Muscle of arm (tissue), 1 donor: ENCODE measurements at regions not wholly inside any gene's neighbourhood (a gene's known extent, or its start where the extent isn't known, plus 50 kb on each side); places are given as distances from the start of the nearest gene placed in this dataset.
A peak's percentile ranks its signal among the peaks of the same experiment; 100 is the strongest.
"Not testable (repeated sequence)": the region's sequence is repeated elsewhere in the genome, so short reads cannot be mapped to it uniquely, and the experiment has no call there.

Experiments used
- DNase-seq: peaks from one replicate; pipeline ENCODE4 v3.0.0-alpha.2; 2013

DNA sequence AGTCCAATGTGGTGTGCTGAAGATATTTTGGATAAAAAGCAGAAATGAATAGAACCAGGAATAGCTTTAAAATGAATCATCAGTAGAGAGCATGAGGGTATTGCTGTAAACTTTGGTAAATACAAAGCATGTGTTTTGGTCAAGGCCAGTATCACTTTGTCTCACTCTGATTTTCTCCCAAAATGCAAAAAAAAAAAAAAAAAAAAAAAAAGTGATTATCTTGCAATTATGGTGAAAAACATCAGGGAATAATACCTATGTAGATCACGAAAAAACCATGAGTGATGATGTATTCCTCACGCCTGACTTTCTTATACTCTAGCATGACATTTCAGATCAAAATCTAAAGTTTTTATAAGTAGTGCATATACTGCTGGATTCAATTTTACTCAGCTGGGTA, 897.9 kb upstream of the FAT3 start:
- no peak for DNase-seq

DNA sequence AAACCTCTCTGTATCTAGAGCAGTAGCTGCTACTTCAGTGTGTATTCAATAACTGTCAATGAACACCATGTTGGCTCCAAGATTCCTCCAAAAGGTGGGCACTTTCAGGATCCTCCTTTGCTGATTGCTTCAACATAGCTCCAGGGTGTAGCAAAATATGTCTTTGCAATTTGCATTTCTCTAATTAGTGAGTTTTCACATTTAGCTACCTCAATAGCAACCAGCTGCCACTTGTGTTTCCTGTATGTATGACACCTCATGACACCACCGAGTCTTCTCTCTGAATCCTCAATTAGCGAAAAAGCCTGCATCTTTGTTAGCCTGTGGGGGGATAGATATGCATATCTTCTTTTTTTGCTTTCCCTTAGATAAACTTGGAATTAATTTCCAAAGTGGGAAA, 898.3 kb upstream of the FAT3 start:
- no peak for DNase-seq

DNA sequence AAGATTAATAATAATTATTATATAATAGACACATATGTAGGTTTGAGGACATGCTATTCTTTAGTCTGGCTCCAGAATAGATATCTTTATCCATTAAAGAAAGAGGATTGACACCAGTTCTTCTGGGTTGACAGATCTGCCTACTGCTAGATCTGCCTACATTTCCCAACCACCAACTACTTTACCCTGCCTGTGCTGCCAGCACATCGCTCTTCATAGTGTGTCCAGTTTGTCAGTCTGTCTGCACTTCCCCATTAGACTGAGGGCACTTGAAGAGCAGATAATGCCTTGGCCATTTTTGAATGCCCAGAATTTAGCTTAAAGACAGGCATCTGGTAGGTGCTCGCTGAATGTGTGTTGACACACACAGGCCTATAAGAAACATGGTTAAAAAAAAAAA, 910.1 kb upstream of the FAT3 start:
- DNase-seq: no peak

DNA sequence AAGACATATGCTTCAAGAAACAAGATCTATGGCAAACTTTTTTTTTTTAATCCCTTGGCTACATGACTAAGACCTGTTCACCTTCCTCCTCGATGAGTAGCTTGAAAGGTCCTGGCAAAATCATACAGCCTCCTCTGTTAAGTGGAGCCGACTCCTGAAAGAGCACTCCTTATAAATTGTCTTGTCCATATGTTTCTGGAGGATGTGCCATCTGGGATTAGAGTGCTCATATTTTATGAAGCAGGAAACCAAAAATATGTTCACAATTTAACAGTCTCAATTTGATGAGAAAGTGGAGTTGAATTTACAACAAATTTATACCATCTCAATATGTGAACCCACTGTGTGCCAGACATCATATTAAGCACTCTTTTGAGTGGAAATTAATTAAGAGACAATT, 912.1 kb upstream of the FAT3 start:
- no peak for DNase-seq

DNA sequence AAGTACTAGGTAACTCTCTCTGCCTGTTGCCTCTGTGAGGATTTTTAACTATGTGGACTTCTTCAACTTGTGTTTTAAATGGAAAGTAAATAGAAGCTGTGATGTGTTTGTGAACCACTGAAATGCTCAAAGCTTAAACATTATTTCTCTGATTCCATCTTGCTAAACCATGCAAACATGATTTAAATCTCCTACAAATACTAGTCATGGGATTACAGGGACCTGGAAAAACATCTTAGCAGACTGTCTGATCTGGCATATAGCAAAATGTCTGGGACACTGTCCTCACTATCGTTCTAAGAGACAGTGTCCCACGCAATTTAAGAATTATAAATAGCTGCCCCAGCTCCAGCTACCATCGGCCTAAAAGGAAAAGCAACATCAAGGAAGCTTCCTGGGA, 914.5 kb upstream of the FAT3 start:
- no peak for DNase-seq

DNA sequence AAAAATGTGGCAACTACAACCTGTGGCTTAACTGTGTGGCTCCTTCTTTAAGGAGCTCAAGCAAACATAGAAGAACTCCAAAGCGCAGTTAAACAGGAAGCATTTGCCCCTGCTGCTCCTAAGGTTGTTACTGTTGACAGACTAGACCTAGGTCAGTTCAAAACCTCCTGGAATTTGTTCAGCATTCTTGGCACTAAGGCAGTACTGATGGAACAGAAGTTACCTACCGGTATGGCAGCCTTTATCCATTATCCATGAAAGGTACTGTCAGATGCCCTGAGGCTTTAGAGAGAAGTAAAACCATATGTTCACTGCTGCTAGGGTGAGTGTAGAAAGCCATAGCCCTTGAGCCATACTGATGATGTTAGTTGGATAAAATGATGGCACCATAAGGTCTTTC, 916.5 kb upstream of the FAT3 start:
- no peak for DNase-seq

DNA sequence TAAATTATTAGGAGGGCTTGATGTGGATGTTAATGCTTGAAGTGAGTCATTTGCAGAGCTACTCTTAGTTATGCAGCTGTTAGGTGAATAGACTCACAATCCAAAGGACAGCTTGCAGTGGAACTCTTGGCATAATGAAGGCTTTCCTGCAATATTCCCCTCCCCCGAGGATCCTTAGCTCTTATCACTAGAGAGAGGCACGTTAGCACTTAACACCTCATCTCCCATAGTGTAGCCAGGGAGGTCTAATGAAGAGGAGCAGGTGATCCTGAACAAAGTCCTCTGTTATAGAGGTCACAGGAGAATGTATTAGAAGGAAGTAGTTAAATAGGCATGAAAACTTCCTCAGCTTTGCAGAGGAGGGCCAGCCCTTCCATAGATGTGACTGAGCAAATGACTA, 919.2 kb upstream of the FAT3 start:
- no peak for DNase-seq

DNA sequence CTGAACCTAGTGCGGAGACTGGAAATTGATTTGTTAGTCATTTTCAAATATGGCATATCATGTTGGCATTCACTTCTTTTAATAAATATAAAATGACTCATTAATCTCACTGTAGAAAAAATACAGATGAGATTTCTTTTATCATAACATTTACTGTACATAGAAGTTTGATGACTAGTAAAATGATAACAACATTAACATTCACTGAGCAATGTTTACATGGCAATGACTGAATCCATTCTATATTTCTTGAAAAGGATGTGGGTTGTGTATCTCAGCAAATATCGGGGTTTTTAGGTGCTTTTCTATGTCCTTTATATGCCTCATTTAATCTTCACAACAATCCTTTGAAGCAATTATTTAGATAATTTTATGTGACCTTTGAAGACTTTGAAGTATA, 920.9 kb upstream of the FAT3 start:
- DNase-seq: no peak

DNA sequence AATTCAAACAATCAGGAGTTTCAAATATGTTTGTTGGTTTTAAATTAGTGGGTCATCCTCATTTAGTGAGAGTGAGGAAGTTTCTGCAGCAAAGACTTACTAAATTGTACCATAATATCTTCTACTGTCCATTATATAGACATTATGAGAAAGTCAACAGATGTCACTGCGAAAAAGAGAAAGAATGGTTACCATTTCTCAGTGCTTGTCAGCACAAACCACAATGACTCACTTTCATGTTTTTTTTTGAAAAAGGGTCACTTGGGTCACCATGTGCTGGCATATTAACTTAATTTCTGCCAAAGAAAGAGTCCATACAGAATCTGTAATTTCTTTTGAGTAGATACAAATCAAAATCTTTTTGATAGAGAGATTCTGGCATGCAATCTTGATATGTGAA, 924.6 kb upstream of the FAT3 start:
- DNase-seq: no peak

DNA sequence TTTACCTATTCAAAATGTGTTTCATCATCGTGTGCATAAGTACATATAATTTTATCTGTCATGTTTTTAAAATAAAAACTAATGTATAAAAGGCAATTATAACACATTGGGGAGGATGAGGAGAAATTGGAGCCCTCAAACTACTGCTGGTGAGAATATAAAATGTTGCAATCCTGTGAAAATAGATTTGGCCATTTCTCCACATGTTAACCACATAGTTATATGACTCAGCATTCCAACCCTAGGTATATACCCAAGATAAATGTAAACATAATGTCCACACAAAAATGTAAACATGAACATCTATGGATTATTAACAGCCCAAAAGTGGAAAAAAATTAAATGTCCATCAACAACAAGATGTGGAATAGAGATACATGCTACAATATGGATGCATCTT, 928.0 kb upstream of the FAT3 start:
- DNase-seq: no peak

- no peak for DNase-seq
Observed at GRCh38 chr11:91295591-91295990, 929.0 kb upstream of the FAT3 start.

GRCh38 chr11:91293119-91293518, 931.5 kb upstream of the FAT3 start:
- no peak for DNase-seq

- no peak for DNase-seq
Observed at GRCh38 chr11:91272089-91272488, 952.5 kb upstream of the FAT3 start.

DNA sequence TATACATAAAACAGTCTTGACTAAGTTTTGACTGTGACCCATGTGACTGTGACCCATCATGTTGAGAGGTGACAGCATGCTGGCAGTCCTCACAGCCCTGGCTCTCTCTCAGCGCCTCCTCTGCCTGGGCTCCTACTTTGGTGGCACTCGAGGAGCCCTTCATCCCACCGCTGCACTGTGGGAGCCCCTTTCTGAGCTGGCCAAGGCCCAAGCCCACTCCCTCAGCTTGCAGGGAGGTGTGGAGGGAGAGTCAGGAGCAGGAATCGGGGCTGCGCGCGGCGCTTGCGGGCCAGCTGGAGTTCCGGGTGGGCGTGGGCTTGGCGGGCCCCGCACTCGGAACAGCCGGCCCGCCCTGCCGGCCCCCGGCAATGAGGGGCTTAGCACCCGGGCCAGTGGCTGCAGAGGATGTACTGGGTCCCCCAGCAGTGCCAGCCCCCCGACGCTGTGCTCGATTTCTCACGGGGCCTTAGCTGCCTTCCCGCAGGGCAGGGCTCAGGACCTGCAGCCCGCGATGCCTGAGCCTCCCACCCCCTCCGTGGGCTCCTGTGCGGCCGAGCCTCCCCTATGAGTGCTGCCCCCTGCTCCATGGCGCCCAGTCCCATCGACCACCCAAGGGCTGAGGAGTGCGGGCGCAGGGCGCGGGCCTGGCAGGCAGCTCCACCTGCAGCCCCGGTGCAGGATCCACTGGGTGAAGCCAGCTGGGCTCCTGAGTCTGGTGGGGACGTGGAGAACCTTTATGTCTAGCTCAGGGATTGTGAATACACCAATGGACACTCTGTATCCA, 955.9 kb upstream of the FAT3 start:
- DNase-seq: not testable (repeated sequence)

GRCh38 chr11:91265946-91266345, 958.7 kb upstream of the FAT3 start:
- DNase-seq: no peak

DNA sequence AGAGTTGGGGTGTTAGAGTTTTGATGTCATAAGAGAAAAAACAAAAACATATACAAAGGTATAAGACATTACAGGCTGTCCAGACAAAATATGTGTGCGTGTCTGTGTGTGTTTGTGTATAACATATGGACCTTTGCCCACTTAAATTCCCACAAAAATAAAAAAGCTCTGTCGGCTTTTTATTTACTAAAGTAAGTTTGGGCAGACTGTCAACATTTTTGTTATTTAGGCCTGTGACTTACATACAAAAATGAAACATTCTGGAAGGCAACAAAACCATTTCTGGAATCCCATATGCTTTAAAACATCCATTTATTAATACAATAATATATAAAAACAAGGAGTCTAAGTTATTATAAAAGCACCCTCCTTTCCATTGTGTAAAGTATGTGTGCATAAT, 960.1 kb upstream of the FAT3 start:
- peak; percentile 19 for DNase-seq

DNA sequence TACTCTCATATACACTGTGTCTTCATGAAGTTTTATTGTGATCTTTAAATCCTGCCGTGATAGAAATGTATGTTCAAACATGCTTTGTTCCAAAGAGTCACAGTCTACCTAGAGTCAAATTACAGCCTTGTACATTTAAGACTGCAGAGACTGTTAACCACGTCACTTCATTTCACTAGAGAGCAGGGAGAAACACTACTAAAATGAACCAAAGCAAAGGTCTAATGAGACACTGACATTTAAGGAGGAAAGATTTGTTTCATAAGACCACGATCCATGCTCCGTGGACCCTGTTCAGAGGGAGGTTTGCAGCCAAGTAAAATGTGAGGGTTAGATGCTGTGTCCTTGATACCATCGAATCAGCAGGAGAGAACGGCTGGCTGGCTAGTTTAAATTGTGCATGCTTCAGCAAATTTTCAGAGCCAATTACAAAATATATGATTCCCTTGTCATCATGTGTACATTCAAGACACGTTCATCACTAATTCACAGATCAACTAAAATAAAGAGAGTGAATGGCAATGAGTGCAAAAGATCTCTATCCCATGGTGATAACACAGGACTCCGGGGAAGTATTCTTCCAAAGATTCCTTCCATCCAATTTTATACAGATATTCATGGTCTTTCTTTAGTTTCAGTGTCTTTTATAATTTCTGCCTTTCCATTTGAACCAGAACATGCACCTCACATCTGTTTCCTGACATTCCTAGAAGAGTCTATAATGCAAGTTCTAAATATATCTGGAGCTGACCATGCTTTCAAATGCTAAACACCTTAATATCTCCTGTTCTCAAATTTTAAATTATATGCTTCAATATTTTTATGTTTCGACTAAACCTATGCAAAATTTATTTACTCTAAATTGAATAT, 960.9 kb upstream of the FAT3 start:
- DNase-seq: peak; percentile 29

DNA sequence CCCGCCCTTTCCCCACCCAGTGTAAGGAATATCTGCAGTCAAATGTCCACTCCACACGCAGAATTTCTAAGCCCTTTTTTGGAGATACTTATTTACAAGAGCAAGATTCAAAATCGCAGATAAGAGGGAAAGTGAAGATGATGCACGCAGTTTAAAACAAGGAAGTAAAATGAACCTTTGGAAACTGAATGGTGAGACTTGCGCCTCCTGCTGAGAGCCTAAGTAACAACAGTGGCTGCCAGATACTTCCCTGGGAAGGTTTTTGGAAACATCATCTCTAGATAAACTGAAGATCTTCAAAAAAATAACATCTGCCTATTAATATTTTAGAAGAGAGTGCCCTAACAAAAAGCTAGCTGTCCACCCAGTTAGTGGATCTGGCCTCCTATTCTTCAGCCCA, 963.1 kb upstream of the FAT3 start:
- DNase-seq: no peak

DNA sequence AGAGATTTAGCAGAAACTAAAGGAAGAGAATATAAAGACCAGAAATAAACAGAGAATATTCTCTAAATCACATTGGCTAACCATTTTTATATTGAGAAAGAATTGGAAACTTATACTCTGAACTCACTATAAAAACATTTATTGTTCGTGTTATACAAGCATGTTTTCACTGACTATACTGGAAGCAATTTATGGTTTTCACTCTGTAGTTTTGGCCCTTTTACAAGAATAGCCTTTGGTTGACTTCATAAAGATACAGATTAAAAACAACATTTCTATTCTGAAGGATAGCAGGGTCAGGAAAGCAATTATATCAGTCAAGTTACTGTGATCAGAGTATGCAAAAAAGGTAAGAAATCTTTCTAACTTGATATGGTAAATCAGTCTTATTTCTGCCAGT, 965.7 kb upstream of the FAT3 start:
- DNase-seq: peak; percentile 41

GRCh38 chr11:91257667-91258066, 967.0 kb upstream of the FAT3 start:
- peak; percentile 82 for DNase-seq

DNA sequence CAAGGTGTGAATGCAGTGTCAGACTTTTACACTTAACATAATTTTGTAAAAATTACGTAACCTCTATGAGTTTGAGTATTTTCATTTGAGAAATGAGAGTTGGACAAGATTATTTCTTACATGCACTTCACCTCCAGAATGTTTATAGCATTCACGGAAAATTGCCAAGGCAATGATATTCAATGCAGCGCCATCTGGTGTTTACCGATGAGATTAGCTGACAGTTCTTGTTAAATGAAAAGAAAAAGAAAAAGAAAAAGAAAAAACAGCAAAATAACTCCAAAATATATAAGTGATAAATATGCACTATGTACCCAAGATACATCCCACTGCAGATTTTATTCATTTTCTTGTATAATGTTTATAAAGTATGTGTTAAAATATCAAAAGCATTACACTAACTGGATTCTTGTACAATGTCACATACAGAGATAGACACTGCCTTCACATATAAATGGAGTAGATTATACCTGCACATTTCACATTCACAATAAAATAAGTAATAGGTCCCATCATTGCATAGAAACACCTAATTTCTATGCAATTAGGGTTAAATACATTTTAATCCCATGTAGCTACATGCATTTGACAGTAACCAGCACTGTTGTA, 976.3 kb upstream of the FAT3 start:
- peak; percentile 51 for DNase-seq

DNA sequence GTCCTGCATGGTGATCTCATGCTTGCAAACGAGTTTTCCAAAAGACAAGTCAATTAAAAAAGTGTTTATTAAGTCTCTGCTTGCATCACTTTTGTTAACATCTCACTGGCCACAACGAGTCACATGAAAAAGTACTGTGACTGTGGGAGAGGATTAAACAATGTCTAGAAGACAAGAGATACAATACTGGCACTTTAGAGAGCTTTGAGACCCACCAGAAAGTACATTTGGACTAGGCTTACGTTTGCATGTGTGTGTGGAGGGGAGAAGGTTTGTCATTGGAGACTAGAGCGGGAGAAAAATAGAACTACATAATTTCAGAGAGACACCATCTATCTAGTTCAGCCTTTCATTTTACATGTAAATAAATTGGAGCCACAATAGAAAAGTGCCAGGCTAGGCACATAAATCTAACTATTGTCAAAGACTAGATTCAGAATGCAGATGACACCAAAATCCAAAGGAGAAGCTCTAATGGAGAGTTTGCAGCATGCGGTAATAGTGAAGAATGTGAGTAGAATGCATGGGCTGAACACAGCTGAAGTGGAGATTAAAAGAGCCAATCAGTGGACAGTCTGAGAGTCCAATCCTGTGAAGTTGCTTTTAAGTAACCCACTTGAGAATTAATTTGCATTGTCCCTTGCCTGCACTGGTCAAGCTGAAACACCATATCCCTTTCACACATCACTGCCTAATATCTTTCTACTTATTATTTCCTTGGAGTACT, 977.4 kb upstream of the FAT3 start:
- DNase-seq: no peak
